ENCODE measurements at regions not wholly inside any gene's neighbourhood (a gene's known extent, or its start where the extent isn't known, plus 50 kb on each side); places are given as distances from the start of the nearest gene placed in this dataset.

GRCh38 chr5:152260940-152261339 is 144.1 kb downstream of the NMUR2 start:
- H3K4me1 ChIP-seq (ENCODE audit: insufficient read depth, low read length), result no peaks in the 10 kb centered on the region
- H3K27me3 ChIP-seq (ENCODE audit: insufficient read depth, low read length), result no peaks in the 10 kb centered on the region
- H3K36me3 ChIP-seq (ENCODE audit: insufficient read depth, low read length), result no peaks in the 10 kb centered on the region
- H2AFZ ChIP-seq (ENCODE audit: low read depth, low read length), result no peak overlapping the region
- no peak overlapping the region for H3K4me3 ChIP-seq (ENCODE audit: low read length)
- no peaks in the 10 kb centered on the region for H3K9me3 ChIP-seq (ENCODE audit: low read length)

DNA sequence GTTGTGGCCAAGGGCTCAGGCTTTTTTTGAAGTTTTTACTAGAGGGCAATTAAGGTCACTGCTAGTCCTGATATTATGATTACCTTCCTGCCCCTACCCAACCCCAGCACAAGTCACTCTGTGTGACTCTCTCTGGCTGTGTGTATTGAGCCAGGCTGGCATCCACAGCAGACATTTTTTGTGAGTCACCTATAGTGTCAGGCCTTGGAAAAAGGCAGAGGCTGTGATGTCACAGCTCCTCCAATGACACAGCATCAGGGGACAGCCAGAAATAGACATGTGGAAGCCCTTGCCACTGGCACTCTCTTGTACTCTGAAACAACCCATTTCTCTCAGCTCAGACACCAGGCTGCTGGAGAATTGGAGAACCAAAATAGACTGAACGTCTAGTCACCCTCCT is 145.4 kb downstream of the NMUR2 start:
- H3K4me1 ChIP-seq (ENCODE audit: insufficient read depth, low read length), result no peaks in the 10 kb centered on the region
- H3K4me3 ChIP-seq (ENCODE audit: low read length), result no peak overlapping the region
- no peaks in the 10 kb centered on the region for H3K36me3 ChIP-seq (ENCODE audit: insufficient read depth, low read length)
- no peak overlapping the region for H2AFZ ChIP-seq (ENCODE audit: low read depth, low read length)
- no peaks in the 10 kb centered on the region for H3K27me3 ChIP-seq (ENCODE audit: insufficient read depth, low read length)
- no peaks in the 10 kb centered on the region for H3K9me3 ChIP-seq (ENCODE audit: low read length)

GRCh38 chr5:152256580-152256979 is 148.5 kb downstream of the NMUR2 start:
- Histone ChIP-seq H3K4me3 (ENCODE audit: low read length) (no peak overlapping the region), H3K4me1 (ENCODE audit: insufficient read depth, low read length) (no peaks in the 10 kb centered on the region), H3K27me3 (ENCODE audit: insufficient read depth, low read length) (no peaks in the 10 kb centered on the region), H3K9me3 (ENCODE audit: low read length) (no peaks in the 10 kb centered on the region), H2AFZ (ENCODE audit: low read depth, low read length) (no peak overlapping the region), H3K36me3 (ENCODE audit: insufficient read depth, low read length) (no peaks in the 10 kb centered on the region)

- H3K27me3 ChIP-seq (ENCODE audit: insufficient read depth, low read length), result no peaks in the 10 kb centered on the region
- H3K36me3 ChIP-seq (ENCODE audit: insufficient read depth, low read length), result no peaks in the 10 kb centered on the region
- no peak overlapping the region for H3K4me3 ChIP-seq (ENCODE audit: low read length)
- no peak overlapping the region for H2AFZ ChIP-seq (ENCODE audit: low read depth, low read length)
- no peaks in the 10 kb centered on the region for H3K9me3 ChIP-seq (ENCODE audit: low read length)
- H3K4me1 ChIP-seq (ENCODE audit: insufficient read depth, low read length), result no peaks in the 10 kb centered on the region
Observed at GRCh38 chr5:152255411-152255810, 149.7 kb downstream of the NMUR2 start.

DNA sequence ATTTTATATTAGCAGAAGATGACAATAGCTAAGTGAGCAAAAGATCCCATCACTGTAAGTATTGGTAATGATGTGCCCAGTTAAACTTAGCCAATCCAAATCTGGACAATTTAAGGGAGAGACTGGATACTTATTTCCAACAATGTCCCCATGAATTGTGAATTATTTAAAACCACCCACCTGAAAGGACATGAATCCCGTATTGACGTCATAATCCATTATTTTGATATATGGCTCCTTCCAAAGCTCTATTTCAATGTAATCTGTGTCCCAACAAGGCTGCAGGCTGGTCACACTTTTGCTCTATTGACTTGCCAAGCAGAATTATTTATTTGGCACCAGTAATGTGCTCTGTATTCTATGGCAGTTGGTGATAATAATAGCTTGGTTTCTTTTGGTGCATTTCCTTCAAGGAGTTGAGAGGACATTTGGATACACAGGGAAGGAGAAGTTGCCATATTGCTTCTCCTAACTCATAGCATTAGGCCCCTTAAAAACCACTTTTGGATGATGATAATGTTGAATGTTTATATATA is 157.2 kb downstream of the NMUR2 start:
- no peaks in the 10 kb centered on the region for H3K27me3 ChIP-seq (ENCODE audit: insufficient read depth, low read length)
- no peaks in the 10 kb centered on the region for H3K9me3 ChIP-seq (ENCODE audit: low read length)
- H3K36me3 ChIP-seq (ENCODE audit: insufficient read depth, low read length), result no peaks in the 10 kb centered on the region
- H3K4me3 ChIP-seq (ENCODE audit: low read length), result no peak overlapping the region
- no peak overlapping the region for H2AFZ ChIP-seq (ENCODE audit: low read depth, low read length)
- no peaks in the 10 kb centered on the region for H3K4me1 ChIP-seq (ENCODE audit: insufficient read depth, low read length)

DNA sequence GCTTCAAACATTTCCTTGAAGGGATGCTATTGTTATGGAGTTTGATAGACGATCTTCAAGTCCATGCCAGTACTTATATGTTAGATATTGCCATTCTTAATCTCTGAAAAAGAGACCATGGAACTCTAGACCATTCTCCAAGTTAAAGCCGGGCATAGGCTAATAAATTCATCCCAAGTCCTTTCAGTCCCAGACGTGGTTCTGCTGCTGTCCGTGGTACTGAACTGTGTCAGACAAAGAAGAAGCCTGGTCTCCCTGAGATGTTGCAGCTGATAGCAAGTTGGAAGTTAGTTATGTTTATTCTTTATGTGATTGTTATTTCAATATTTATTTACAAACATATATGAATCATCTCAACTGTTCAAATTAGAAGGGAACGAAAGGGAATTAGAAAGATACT is 158.7 kb downstream of the NMUR2 start:
- no peak overlapping the region for H3K4me3 ChIP-seq (ENCODE audit: low read length)
- no peaks in the 10 kb centered on the region for H3K27me3 ChIP-seq (ENCODE audit: insufficient read depth, low read length)
- no peak overlapping the region for H2AFZ ChIP-seq (ENCODE audit: low read depth, low read length)
- no peaks in the 10 kb centered on the region for H3K9me3 ChIP-seq (ENCODE audit: low read length)
- H3K36me3 ChIP-seq (ENCODE audit: insufficient read depth, low read length), result no peaks in the 10 kb centered on the region
- no peaks in the 10 kb centered on the region for H3K4me1 ChIP-seq (ENCODE audit: insufficient read depth, low read length)

DNA sequence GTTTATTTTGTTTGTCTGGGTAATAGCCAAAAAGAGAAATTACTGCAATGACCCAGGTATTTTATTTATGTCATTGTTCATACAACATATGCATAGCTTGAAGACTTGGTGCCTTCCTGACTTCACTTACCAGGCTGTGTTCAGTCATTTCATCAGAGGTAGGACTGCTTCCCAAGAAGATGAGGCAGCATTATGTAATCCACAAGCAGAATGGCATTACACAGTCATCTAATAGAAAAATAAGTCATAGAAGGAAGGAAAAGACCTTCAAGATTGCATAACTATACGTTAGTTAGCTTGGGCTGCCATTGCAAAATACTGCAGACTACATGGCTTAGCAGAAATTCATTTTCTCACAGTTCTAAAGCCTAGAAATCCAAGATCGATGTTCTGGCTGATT is 167.5 kb downstream of the NMUR2 start:
- no peaks in the 10 kb centered on the region for H3K9me3 ChIP-seq (ENCODE audit: low read length)
- no peak overlapping the region for H3K4me3 ChIP-seq (ENCODE audit: low read length)
- H3K36me3 ChIP-seq (ENCODE audit: insufficient read depth, low read length), result no peaks in the 10 kb centered on the region
- no peaks in the 10 kb centered on the region for H3K4me1 ChIP-seq (ENCODE audit: insufficient read depth, low read length)
- no peaks in the 10 kb centered on the region for H3K27me3 ChIP-seq (ENCODE audit: insufficient read depth, low read length)
- no peak overlapping the region for H2AFZ ChIP-seq (ENCODE audit: low read depth, low read length)

DNA sequence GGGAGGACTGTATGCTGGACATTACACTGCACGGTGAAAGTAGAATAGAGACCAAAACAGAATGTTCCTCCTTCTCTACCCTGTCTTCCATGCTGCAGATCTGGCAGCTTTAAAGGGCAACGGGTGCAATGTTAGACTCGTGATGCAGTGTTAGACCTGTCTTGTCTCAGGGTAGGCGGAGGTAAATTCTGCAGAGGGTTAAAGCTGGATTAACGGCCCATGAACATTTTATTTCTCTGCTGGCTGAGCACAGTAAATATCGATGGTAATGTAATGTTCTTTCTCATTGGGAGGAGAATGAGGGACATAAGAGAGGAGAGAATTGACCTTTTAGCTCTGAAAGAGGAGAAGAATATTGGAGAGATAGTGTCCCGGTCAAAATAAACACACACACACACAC is 178.9 kb downstream of the NMUR2 start:
- no peak overlapping the region for H3K4me3 ChIP-seq (ENCODE audit: low read length)
- no peaks in the 10 kb centered on the region for H3K27me3 ChIP-seq (ENCODE audit: insufficient read depth, low read length)
- H2AFZ ChIP-seq (ENCODE audit: low read depth, low read length), result no peak overlapping the region
- no peaks in the 10 kb centered on the region for H3K36me3 ChIP-seq (ENCODE audit: insufficient read depth, low read length)
- no peaks in the 10 kb centered on the region for H3K4me1 ChIP-seq (ENCODE audit: insufficient read depth, low read length)
- no peaks in the 10 kb centered on the region for H3K9me3 ChIP-seq (ENCODE audit: low read length)

- Histone ChIP-seq H3K27me3 (ENCODE audit: insufficient read depth, low read length) (no peaks in the 10 kb centered on the region), H3K9me3 (ENCODE audit: low read length) (no peaks in the 10 kb centered on the region), H3K36me3 (ENCODE audit: insufficient read depth, low read length) (no peaks in the 10 kb centered on the region), H3K4me3 (ENCODE audit: low read length) (no peak overlapping the region), H3K4me1 (ENCODE audit: insufficient read depth, low read length) (no peaks in the 10 kb centered on the region), H2AFZ (ENCODE audit: low read depth, low read length) (no peak overlapping the region)
Observed at GRCh38 chr5:152221721-152222629, 183.1 kb downstream of the NMUR2 start.

- Histone ChIP-seq H3K9me3 (ENCODE audit: low read length) (no peaks in the 10 kb centered on the region), H3K4me3 (ENCODE audit: low read length) (no peak overlapping the region), H3K27me3 (ENCODE audit: insufficient read depth, low read length) (no peaks in the 10 kb centered on the region), H3K36me3 (ENCODE audit: insufficient read depth, low read length) (no peaks in the 10 kb centered on the region), H2AFZ (ENCODE audit: low read depth, low read length) (no peak overlapping the region), H3K4me1 (ENCODE audit: insufficient read depth, low read length) (no peaks in the 10 kb centered on the region)
Observed at GRCh38 chr5:152218694-152219093, 186.4 kb downstream of the NMUR2 start.

DNA sequence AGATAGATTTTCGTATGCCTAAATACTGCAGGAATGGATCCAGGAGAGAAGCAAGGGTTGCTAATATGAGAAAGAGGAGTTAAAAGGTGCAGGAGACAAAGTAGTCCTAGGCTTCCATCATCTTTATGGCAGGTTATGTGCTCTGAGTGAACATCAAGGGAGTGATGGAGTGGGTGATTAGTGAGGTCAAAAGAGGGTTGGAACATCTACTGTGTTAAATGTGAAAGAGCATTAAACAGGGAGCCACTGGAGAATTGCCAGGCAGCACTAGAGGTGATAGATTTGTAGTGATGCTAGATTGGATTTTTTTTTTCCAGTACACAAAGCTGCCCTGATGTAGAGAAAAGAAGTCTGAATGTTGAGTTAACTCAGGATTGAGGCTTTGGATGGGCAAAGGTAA is 199.3 kb downstream of the NMUR2 start:
- Histone ChIP-seq H3K27me3 (ENCODE audit: insufficient read depth, low read length) (no peaks in the 10 kb centered on the region), H3K36me3 (ENCODE audit: insufficient read depth, low read length) (no peaks in the 10 kb centered on the region), H2AFZ (ENCODE audit: low read depth, low read length) (no peak overlapping the region), H3K4me3 (ENCODE audit: low read length) (no peak overlapping the region), H3K4me1 (ENCODE audit: insufficient read depth, low read length) (no peaks in the 10 kb centered on the region), H3K9me3 (ENCODE audit: low read length) (no peaks in the 10 kb centered on the region)

- no peaks in the 10 kb centered on the region for H3K36me3 ChIP-seq (ENCODE audit: insufficient read depth, low read length)
- H3K9me3 ChIP-seq (ENCODE audit: low read length), result no peaks in the 10 kb centered on the region
- no peak overlapping the region for H3K4me3 ChIP-seq (ENCODE audit: low read length)
- no peaks in the 10 kb centered on the region for H3K4me1 ChIP-seq (ENCODE audit: insufficient read depth, low read length)
- no peak overlapping the region for H2AFZ ChIP-seq (ENCODE audit: low read depth, low read length)
- no peaks in the 10 kb centered on the region for H3K27me3 ChIP-seq (ENCODE audit: insufficient read depth, low read length)
Observed at GRCh38 chr5:152202321-152202720, 202.8 kb downstream of the NMUR2 start.

DNA sequence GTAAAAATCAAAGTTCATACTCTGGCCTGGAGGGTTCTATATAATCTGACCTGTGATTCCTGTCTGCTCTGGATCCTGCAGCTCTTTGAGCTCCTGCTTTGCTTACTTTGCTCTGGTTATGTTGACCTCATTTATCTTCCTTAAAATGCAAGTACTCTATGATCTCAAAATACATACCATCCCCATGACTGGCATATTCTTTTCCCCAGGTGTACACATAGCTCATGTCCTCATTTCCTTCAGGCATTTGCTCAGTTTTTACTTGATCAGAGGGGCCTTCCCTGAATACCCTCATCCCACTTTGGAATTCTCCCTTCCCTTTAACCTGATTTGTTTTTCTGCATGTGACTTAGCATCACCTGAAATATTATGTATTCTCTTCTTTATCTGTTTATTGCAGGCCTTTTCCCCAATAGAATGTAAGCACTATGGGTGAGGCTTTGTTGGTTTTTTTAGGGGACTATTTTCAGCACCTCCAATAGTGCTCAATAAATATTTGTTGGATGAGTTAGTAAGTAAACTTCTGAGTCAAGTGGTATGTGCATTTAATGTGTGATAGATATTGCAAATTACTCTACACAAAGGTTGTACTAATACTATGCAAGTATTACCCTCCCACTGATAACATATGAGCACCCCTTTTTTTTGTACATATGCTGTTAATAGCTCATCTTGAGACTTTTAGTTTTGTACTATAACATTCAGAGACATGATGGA is 211.5 kb downstream of the NMUR2 start:
- Histone ChIP-seq H3K9me3 (ENCODE audit: low read length) (no peaks in the 10 kb centered on the region), H3K4me1 (ENCODE audit: insufficient read depth, low read length) (no peaks in the 10 kb centered on the region), H3K4me3 (ENCODE audit: low read length) (no peak overlapping the region), H2AFZ (ENCODE audit: low read depth, low read length) (no peak overlapping the region), H3K36me3 (ENCODE audit: insufficient read depth, low read length) (no peaks in the 10 kb centered on the region), H3K27me3 (ENCODE audit: insufficient read depth, low read length) (no peaks in the 10 kb centered on the region)
